ENCODE measurements at regions not wholly inside any gene's neighbourhood (a gene's known extent, or its start where the extent isn't known, plus 50 kb on each side); places are given as distances from the start of the nearest gene placed in this dataset.

DNA sequence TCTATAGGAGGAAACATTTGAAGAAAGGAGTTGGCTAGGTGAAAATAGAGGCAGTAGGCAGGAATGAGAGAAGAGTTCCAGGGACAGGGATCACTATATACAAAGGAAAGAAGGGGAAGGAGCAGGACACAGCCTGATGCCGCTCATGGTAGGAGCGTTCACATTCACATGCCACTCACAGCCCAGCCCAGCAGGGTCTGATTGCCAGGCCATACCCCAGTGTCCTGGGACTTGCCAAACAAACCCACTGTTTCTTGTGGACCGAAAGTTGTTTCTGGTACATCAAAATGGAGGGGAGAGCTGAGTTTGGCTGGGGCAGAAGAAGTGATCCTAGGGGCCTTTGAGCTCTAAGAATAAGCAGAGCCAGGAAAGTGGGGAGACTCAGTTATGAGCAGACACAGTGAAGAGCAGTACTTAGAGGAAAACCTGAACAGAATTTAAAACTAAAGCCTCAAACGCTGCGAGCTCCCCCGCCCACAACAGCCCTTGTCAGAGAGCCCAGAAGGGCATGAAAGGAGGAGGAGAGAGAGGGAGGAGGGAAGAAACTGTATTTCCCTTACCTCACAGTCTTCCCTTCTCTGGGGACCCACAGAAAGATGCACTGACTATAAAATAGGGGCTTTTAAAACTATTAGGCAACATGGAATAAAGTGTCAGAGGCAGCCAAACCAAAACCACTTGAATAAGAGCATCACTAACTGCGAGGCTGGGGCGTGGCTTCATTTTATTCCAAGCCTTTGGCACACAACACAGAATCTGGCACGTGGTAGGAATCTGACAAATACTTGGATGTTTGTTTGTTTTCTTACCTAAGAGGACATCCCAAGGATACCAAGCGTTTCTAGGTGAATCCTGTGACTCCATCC is 129.0 kb downstream of the RPL22L1 start:
- intact Hi-C loops (cut with DNase I), result no loop called here
- WGBS, 4 donors, result 40 to 54% (median 45%) methylated on average over 10 of the region's 10 CpGs

GRCh38 chr3:170740285-170740684 is 129.7 kb downstream of the RPL22L1 start:
- H3K4me3 ChIP-seq, result no peak overlapping the region
- no peak overlapping the region for H3K27ac ChIP-seq
- H3K9me3 ChIP-seq (replicated peaks in 1 of 3), result peaks cover 0 to 5% (median 0%) of the 10 kb centered on the region in 3 donors
- peaks cover 0 to 3% of the 10 kb centered on the region in 2 donors for H3K4me1 ChIP-seq (replicated peaks in 1 of 2)
- no peaks in the 10 kb centered on the region for H3K27me3 ChIP-seq
- TF ChIP-seq CTCF (IDR thresholded peaks at IDR 0.05) (no peak), POLR2A (IDR thresholded peaks at IDR 0.05) (no peak)
- no peak for DNase-seq
- 87 to 93% (median 91%) methylated on average over 3 of the region's 3 CpGs for WGBS, 4 donors
- intact Hi-C loops (cut with DNase I), result no loop called here
- no peaks in the 10 kb centered on the region for H3K36me3 ChIP-seq (replicated peaks in 1 of 2)

More for the DNA sequence above, 129.0 kb downstream of the RPL22L1 start:
- TF ChIP-seq POLR2A (IDR thresholded peaks at IDR 0.05) (no peak), CTCF (IDR thresholded peaks at IDR 0.05) (no peak)
- Histone ChIP-seq H3K27ac (no peak overlapping the region), H3K9me3 (replicated peaks in 1 of 3) (peaks cover 0 to 5% (median 0%) of the 10 kb centered on the region in 3 donors), H3K36me3 (replicated peaks in 1 of 2) (no peaks in the 10 kb centered on the region), H3K4me1 (replicated peaks in 1 of 2) (peaks cover 0 to 4% of the 10 kb centered on the region in 2 donors), H3K4me3 (no peak overlapping the region), H3K27me3 (no peaks in the 10 kb centered on the region)
- DNase-seq, result peak in 6 of 7 donors; percentile 44 to 78 (median 57)

- Histone ChIP-seq H3K27me3 (no peaks in the 10 kb centered on the region), H3K36me3 (replicated peaks in 1 of 2) (no peaks in the 10 kb centered on the region), H3K4me3 (no peak overlapping the region), H3K4me1 (replicated peaks in 1 of 2) (no peaks in the 10 kb centered on the region), H3K9me3 (replicated peaks in 1 of 3) (peaks cover 0 to 5% (median 0%) of the 10 kb centered on the region in 3 donors), H3K27ac (no peak overlapping the region)
- 85 to 92% (median 89%) methylated on average over 4 of the region's 4 CpGs for WGBS, 4 donors
- DNase-seq, result no peak
- TF ChIP-seq CTCF (IDR thresholded peaks at IDR 0.05), result no peak
- no peak for TF ChIP-seq POLR2A (IDR thresholded peaks at IDR 0.05)
- intact Hi-C loops (cut with DNase I), result no loop called here
Measured at GRCh38 chr3:170739410-170739809, 130.6 kb downstream of the RPL22L1 start.

GRCh38 chr3:170738766-170739165 is 131.2 kb downstream of the RPL22L1 start:
- DNase-seq, result no peak
- no peak overlapping the region for H3K4me3 ChIP-seq
- TF ChIP-seq POLR2A (IDR thresholded peaks at IDR 0.05) (no peak), CTCF (IDR thresholded peaks at IDR 0.05) (no peak)
- H3K27me3 ChIP-seq, result no peaks in the 10 kb centered on the region
- intact Hi-C loops (cut with DNase I), result no loop called here
- peaks cover 0 to 5% (median 0%) of the 10 kb centered on the region in 3 donors for H3K9me3 ChIP-seq (replicated peaks in 1 of 3)
- H3K36me3 ChIP-seq (replicated peaks in 1 of 2), result no peaks in the 10 kb centered on the region
- no peaks in the 10 kb centered on the region for H3K4me1 ChIP-seq (replicated peaks in 1 of 2)
- WGBS, 4 donors, result 57 to 70% (median 62%) methylated on average over 3 of the region's 3 CpGs
- no peak overlapping the region for H3K27ac ChIP-seq
